HG03108 (cell line): ENCODE measurements at regions not wholly inside any gene's neighbourhood (a gene's known extent, or its start where the extent isn't known, plus 50 kb on each side); places are given as distances from the start of the nearest gene placed in this dataset.
"Not testable (repeated sequence)": the region's sequence is repeated elsewhere in the genome, so short reads cannot be mapped to it uniquely, and the experiment has no call there.

Source experiments
- ATAC-seq: cut with Tn5 transposase; IDR thresholded peaks from one replicate; pipeline ENCODE4 v1.9.1; 2021; ENCODE audit warnings: moderate library complexity; ENCODE audit not compliant: unreplicated experiment

GRCh38 chr2:145755019-145755837, 1235.3 kb upstream of the ZEB2 start:
- ATAC-seq, result no peak

GRCh38 chr2:145753966-145754365, 1234.0 kb upstream of the ZEB2 start:
- ATAC-seq, result no peak

GRCh38 chr2:145753041-145753608, 1233.2 kb upstream of the ZEB2 start:
- ATAC-seq, result no peak

- ATAC-seq, result peak; percentile 1
These were observed 1232.3 kb upstream of the ZEB2 start for GRCh38 chr2:145752091-145752806.

- ATAC-seq, result peak; percentile 86
These were observed 1231.7 kb upstream of the ZEB2 start for GRCh38 chr2:145751629-145752028.

- ATAC-seq, result no peak
These were observed 1231.2 kb upstream of the ZEB2 start for GRCh38 chr2:145751155-145751554.

GRCh38 chr2:145750612-145751011, 1230.7 kb upstream of the ZEB2 start:
- no peak for ATAC-seq

- no peak for ATAC-seq
These were observed 1230.2 kb upstream of the ZEB2 start for GRCh38 chr2:145750144-145750543.

GRCh38 chr2:145749556-145749955, 1229.6 kb upstream of the ZEB2 start:
- no peak for ATAC-seq

GRCh38 chr2:145748927-145749326, 1229.0 kb upstream of the ZEB2 start:
- peak; percentile 63 for ATAC-seq

- no peak for ATAC-seq
These were observed 1227.8 kb upstream of the ZEB2 start for GRCh38 chr2:145747715-145748114.

GRCh38 chr2:145745387-145745721, 1225.4 kb upstream of the ZEB2 start:
- not testable (repeated sequence) for ATAC-seq

GRCh38 chr2:145744541-145745386, 1224.8 kb upstream of the ZEB2 start:
- peak; percentile 57 for ATAC-seq

GRCh38 chr2:145743011-145743410, 1223.1 kb upstream of the ZEB2 start:
- no peak for ATAC-seq

- no peak for ATAC-seq
These were observed 1221.7 kb upstream of the ZEB2 start for GRCh38 chr2:145741636-145742035.

GRCh38 chr2:145741181-145741580, 1221.3 kb upstream of the ZEB2 start:
- ATAC-seq, result no peak

GRCh38 chr2:145740302-145740701, 1220.4 kb upstream of the ZEB2 start:
- ATAC-seq, result no peak

- peak; percentile 79 for ATAC-seq
These were observed 1219.8 kb upstream of the ZEB2 start for GRCh38 chr2:145739681-145740080.

GRCh38 chr2:145736871-145737270, 1217.0 kb upstream of the ZEB2 start:
- ATAC-seq, result no peak

GRCh38 chr2:145731467-145731866, 1211.5 kb upstream of the ZEB2 start:
- ATAC-seq, result no peak
